WTC11 (cell line): ENCODE measurements at regions not wholly inside any gene's neighbourhood (a gene's known extent, or its start where the extent isn't known, plus 50 kb on each side); places are given as distances from the start of the nearest gene placed in this dataset.

Experiments
- ATAC-seq: fragments of 200-7000 bp; cut with Tn5 transposase; 2 replicates; pipeline ENCODE4 v1.10.0; 2021; ENCODE audit warnings: mild to moderate bottlenecking, moderate library complexity
- CTCF ChIA-PET: fragments of 300-600 bp; sonication (Branson Sonifier 250); formaldehyde crosslinking; loops from one replicate; lab custom pipeline; 2021; ENCODE audit warnings: antibody characterized with exemption; lab: Charles Lee
- POLR2A ChIA-PET: fragments of 350-600 bp; sonication (Branson Sonifier 250); formaldehyde crosslinking; loops from one replicate; lab custom pipeline; 2021; ENCODE audit warnings: antibody characterized with exemption; lab: Charles Lee
- DNase-seq: peaks from one replicate; pipeline ENCODE4 v3.0.0; 2021; ENCODE audit warnings: low spot score
- H3K27ac Mint-ChIP-seq: 2 replicates; pipeline ENCODE4 v1.8.0; 2021; ENCODE audit warnings: mixed read lengths
- H3K27me3 Mint-ChIP-seq: 2 replicates; pipeline ENCODE4 v1.8.0; 2021; ENCODE audit warnings: low read depth, mild to moderate bottlenecking, moderate library complexity, mixed read lengths
- H3K36me3 Mint-ChIP-seq: 2 replicates; pipeline ENCODE4 v1.8.0; 2021; ENCODE audit warnings: mixed read lengths
- H3K4me1 Mint-ChIP-seq: 2 replicates; pipeline ENCODE4 v1.8.0; 2022; ENCODE audit warnings: mixed read lengths
- H3K4me3 Mint-ChIP-seq: 2 replicates; pipeline ENCODE4 v1.8.0; 2021; ENCODE audit warnings: mild to moderate bottlenecking, moderate library complexity, mixed read lengths
- H3K9me3 Mint-ChIP-seq: 2 replicates; pipeline ENCODE4 v1.8.0; 2021; ENCODE audit warnings: mixed read lengths
- ATF2 ChIP-seq: sonication (generic); formaldehyde crosslinking; IDR thresholded peaks from 2 replicates; pipeline ENCODE4 v1.8.1; 2022; ENCODE audit warnings: low read depth, missing genetic modification reagents, borderline replicate concordance
- ATF3 ChIP-seq: sonication (generic); formaldehyde crosslinking; conservative IDR thresholded peaks from 2 replicates; pipeline ENCODE4 v1.8.1; 2022; ENCODE audit warnings: mild to moderate bottlenecking, missing genetic modification reagents
- CDX4 ChIP-seq: fragments of 250-450 bp; sonication (Bioruptor Pico); IDR thresholded peaks from 2 replicates; pipeline ENCODE4 v1.9.0; 2021; ENCODE audit warnings: moderate library complexity, mild to moderate bottlenecking, inconsistent platforms, borderline replicate concordance
- CREM ChIP-seq: sonication (generic); formaldehyde crosslinking; IDR thresholded peaks from 2 replicates; pipeline ENCODE4 v1.8.1; 2022; ENCODE audit warnings: mild to moderate bottlenecking, missing genetic modification reagents, moderate library complexity
- ESRRA ChIP-seq: sonication (generic); formaldehyde crosslinking; IDR thresholded peaks from 2 replicates; pipeline ENCODE4 v1.8.1; 2022; ENCODE audit warnings: mild to moderate bottlenecking, missing genetic modification reagents, borderline replicate concordance
- GTF2I ChIP-seq: fragments of 250-450 bp; sonication (Bioruptor Pico); conservative IDR thresholded peaks from 2 replicates; pipeline ENCODE4 v1.4.0; 2021; ENCODE audit warnings: mild to moderate bottlenecking
- HMGA2 ChIP-seq: fragments of 250-450 bp; sonication (Bioruptor Pico); IDR thresholded peaks from 2 replicates; pipeline ENCODE4 v1.4.0; 2021; ENCODE audit warnings: mild to moderate bottlenecking, moderate library complexity
- IRF2 ChIP-seq: sonication (generic); formaldehyde crosslinking; IDR thresholded peaks from 2 replicates; pipeline ENCODE4 v1.8.0; 2022; ENCODE audit warnings: low read depth, missing genetic modification reagents, borderline replicate concordance
- JUN ChIP-seq: sonication (generic); formaldehyde crosslinking; IDR thresholded peaks from 2 replicates; pipeline ENCODE4 v1.8.0; 2023; ENCODE audit warnings: mild to moderate bottlenecking, missing genetic modification reagents
- MLX ChIP-seq: sonication (generic); formaldehyde crosslinking; IDR thresholded peaks from 2 replicates; pipeline ENCODE4 v1.8.1; 2023; ENCODE audit warnings: mild to moderate bottlenecking, missing genetic modification reagents, moderate library complexity
- MYBL2 ChIP-seq: sonication (generic); formaldehyde crosslinking; IDR thresholded peaks from 2 replicates; pipeline ENCODE4 v1.8.1; 2023; ENCODE audit warnings: mild to moderate bottlenecking, moderate library complexity, missing genetic modification reagents
- NFE2L1 ChIP-seq: sonication (generic); formaldehyde crosslinking; IDR thresholded peaks from 2 replicates; pipeline ENCODE4 v1.8.1; 2023; ENCODE audit warnings: missing genetic modification reagents
- NR1H2 ChIP-seq: sonication (generic); formaldehyde crosslinking; IDR thresholded peaks from 2 replicates; pipeline ENCODE4 v1.9.0; 2021; ENCODE audit warnings: mild to moderate bottlenecking, moderate library complexity, missing genetic modification reagents
- SP1 ChIP-seq: sonication (generic); formaldehyde crosslinking; conservative IDR thresholded peaks from 2 replicates; pipeline ENCODE4 v1.8.1; 2022; ENCODE audit warnings: missing genetic modification reagents
- TEAD1 ChIP-seq: sonication (generic); formaldehyde crosslinking; IDR thresholded peaks from 2 replicates; pipeline ENCODE4 v1.8.0; 2022; ENCODE audit warnings: mild to moderate bottlenecking, missing genetic modification reagents
- ZBTB43 ChIP-seq: sonication (generic); formaldehyde crosslinking; IDR thresholded peaks from 2 replicates; pipeline ENCODE4 v1.8.1; 2023; ENCODE audit warnings: mild to moderate bottlenecking, missing genetic modification reagents
- ZMAT4 ChIP-seq: fragments of 250-450 bp; sonication (Bioruptor Pico); IDR thresholded peaks from 2 replicates; pipeline ENCODE4 v1.9.0; 2021; ENCODE audit warnings: mild to moderate bottlenecking
- ZNF138 ChIP-seq: sonication (generic); formaldehyde crosslinking; conservative IDR thresholded peaks from 2 replicates; pipeline ENCODE4 v1.8.1; 2022; ENCODE audit warnings: mild to moderate bottlenecking, moderate library complexity, missing genetic modification reagents
- ZNF232 ChIP-seq: sonication (generic); formaldehyde crosslinking; IDR thresholded peaks from 2 replicates; pipeline ENCODE4 v1.8.0; 2022; ENCODE audit warnings: mild to moderate bottlenecking, missing genetic modification reagents
- ZNF425 ChIP-seq: fragments of 250-450 bp; sonication (Bioruptor Pico); conservative IDR thresholded peaks from 2 replicates; pipeline ENCODE4 v1.9.0; 2021; ENCODE audit warnings: mild to moderate bottlenecking

- DNase-seq (no peak), ATAC-seq (no peak)
- TF ChIP-seq ATF2 (CRISPR knock-in tag) (no peak), MYBL2 (CRISPR knock-in tag) (no peak), SP1 (CRISPR knock-in tag) (no peak), CREM (no peak), MLX (CRISPR knock-in tag) (no peak), NFE2L1 (CRISPR knock-in tag) (no peak), CDX4 (CRISPR knock-in tag) (no peak), NR1H2 (CRISPR knock-in tag) (no peak), ZMAT4 (no peak), ATF3 (CRISPR knock-in tag) (no peak), ZBTB43 (CRISPR knock-in tag) (no peak), TEAD1 (no peak), ZNF138 (CRISPR knock-in tag) (no peak)
- Mint-ChIP-seq H3K27ac (no peak overlapping the region), H3K4me3 (no peak overlapping the region), H3K4me1 (no peaks in the 10 kb centered on the region), H3K9me3 (peaks cover 85% of the 10 kb centered on the region), H3K27me3 (peaks cover 6% of the 10 kb centered on the region), H3K36me3 (peaks cover 36% of the 10 kb centered on the region)
- CTCF ChIA-PET, result no interaction called here
- POLR2A ChIA-PET, result no interaction called here
These were observed 167.3 kb upstream of the SRD5A2 start for GRCh38 chr2:31748041-31748440.

- Mint-ChIP-seq H3K4me3 (no peak overlapping the region), H3K9me3 (peaks cover 9% of the 10 kb centered on the region), H3K27me3 (peaks cover 7% of the 10 kb centered on the region), H3K4me1 (no peaks in the 10 kb centered on the region), H3K36me3 (no peaks in the 10 kb centered on the region), H3K27ac (no peak overlapping the region)
- TF ChIP-seq ZNF232 (CRISPR knock-in tag) (no peak), JUN (no peak), ZNF425 (CRISPR knock-in tag) (no peak), GTF2I (CRISPR knock-in tag) (no peak), IRF2 (CRISPR knock-in tag) (no peak), TEAD1 (no peak), ESRRA (CRISPR knock-in tag) (no peak), ZMAT4 (no peak), HMGA2 (CRISPR knock-in tag) (no peak)
- no peak for ATAC-seq
- CTCF ChIA-PET, result no interaction called here
- DNase-seq, result no peak
- POLR2A ChIA-PET, result no interaction called here
These were observed 158.4 kb upstream of the SRD5A2 start for GRCh38 chr2:31739161-31739560.
